Breast epithelium (tissue), 3 donors: ENCODE measurements at regions not wholly inside any gene's neighbourhood (a gene's known extent, or its start where the extent isn't known, plus 50 kb on each side); places are given as distances from the start of the nearest gene placed in this dataset.

Experiments used
- POLR2A ChIP-seq: fragments of 450-650 bp; IDR thresholded peaks from one replicate; pipeline ENCODE4 v1.6.1; 2016; ENCODE audit warnings: antibody characterized with exemption, mild to moderate bottlenecking, moderate library complexity
- TF ChIP-seq, protein P1 (sequence below), 3 donors: fragments of 450-650 bp; IDR thresholded peaks; one replicate each; pipeline ENCODE4 v1.5.1; 2016 to 2017; ENCODE audit warnings: antibody characterized with exemption in 3 of 3, mild to moderate bottlenecking in 3 of 3, moderate library complexity in 3 of 3

DNA sequence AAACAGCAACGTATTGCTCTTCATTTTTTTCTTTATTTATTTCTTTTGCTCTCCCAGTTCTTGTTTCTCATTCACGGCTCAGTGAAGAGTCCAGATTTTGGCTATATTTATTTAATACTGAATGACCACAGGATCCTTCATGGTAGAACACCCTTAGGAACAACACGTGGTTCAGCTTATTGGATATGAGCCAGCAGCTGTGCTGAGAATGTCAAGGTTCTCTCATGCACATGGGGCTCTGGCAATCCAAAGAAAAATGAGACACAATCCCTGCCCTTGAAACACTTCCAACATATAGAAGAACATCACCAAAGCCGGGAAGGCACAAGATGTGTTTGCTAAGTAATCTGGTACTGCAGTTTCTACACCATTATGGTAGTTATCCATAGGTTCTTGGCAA is 852.9 kb downstream of the SORCS1 start:
- TF ChIP-seq, protein P1, sequence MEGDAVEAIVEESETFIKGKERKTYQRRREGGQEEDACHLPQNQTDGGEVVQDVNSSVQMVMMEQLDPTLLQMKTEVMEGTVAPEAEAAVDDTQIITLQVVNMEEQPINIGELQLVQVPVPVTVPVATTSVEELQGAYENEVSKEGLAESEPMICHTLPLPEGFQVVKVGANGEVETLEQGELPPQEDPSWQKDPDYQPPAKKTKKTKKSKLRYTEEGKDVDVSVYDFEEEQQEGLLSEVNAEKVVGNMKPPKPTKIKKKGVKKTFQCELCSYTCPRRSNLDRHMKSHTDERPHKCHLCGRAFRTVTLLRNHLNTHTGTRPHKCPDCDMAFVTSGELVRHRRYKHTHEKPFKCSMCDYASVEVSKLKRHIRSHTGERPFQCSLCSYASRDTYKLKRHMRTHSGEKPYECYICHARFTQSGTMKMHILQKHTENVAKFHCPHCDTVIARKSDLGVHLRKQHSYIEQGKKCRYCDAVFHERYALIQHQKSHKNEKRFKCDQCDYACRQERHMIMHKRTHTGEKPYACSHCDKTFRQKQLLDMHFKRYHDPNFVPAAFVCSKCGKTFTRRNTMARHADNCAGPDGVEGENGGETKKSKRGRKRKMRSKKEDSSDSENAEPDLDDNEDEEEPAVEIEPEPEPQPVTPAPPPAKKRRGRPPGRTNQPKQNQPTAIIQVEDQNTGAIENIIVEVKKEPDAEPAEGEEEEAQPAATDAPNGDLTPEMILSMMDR (IDR thresholded peaks at IDR 0.05), result no peak
- TF ChIP-seq POLR2A, result no peak
